Subcutaneous abdominal adipose tissue (tissue), 5 donors: ENCODE measurements at regions not wholly inside any gene's neighbourhood (a gene's known extent, or its start where the extent isn't known, plus 50 kb on each side); places are given as distances from the start of the nearest gene placed in this dataset.
A peak's percentile ranks its signal among the peaks of the same experiment; 100 is the strongest.

Experiments
- H3K27ac ChIP-seq: one replicate; pipeline ENCODE4 v1.7.0; 2013; ENCODE audit warnings: low read depth, mild to moderate bottlenecking, inconsistent platforms, low read length, moderate library complexity
- H3K27me3 ChIP-seq, 5 donors: one replicate each; pipeline ENCODE4 v1.7.0; 2013; ENCODE audit warnings: low read length in 5 of 5, inconsistent platforms in 1 of 5; ENCODE audit not compliant: control insufficient read depth in 5 of 5, insufficient read depth in 4 of 5
- H3K36me3 ChIP-seq, 5 donors: one replicate each; pipeline ENCODE4 v1.7.0; 2013; ENCODE audit warnings: low read length in 5 of 5; ENCODE audit not compliant: control insufficient read depth in 5 of 5, insufficient read depth in 5 of 5
- H3K4me1 ChIP-seq, 5 donors: one replicate each; pipeline ENCODE4 v1.7.0; 2013; ENCODE audit warnings: low read length in 5 of 5, mild to moderate bottlenecking in 3 of 5, moderate library complexity in 1 of 5; ENCODE audit not compliant: control insufficient read depth in 5 of 5, insufficient read depth in 5 of 5
- H3K4me3 ChIP-seq, 5 donors: one replicate each; pipeline ENCODE4 v1.7.0; 2013; ENCODE audit warnings: low read length in 5 of 5, low read depth in 1 of 5
- H3K9ac ChIP-seq, 5 donors: one replicate each; pipeline ENCODE4 v1.7.0; 2013; ENCODE audit warnings: low read length in 5 of 5, mild to moderate bottlenecking in 4 of 5, moderate library complexity in 3 of 5
- H3K9me3 ChIP-seq, 5 donors: one replicate each; pipeline ENCODE4 v1.7.0; 2013; ENCODE audit warnings: low read length in 5 of 5; ENCODE audit not compliant: control insufficient read depth in 5 of 5
- donor health status: healthy.
- donor health status: healthy.
- donor health status: healthy.
- donor health status: healthy.
- donor health status: healthy.

DNA sequence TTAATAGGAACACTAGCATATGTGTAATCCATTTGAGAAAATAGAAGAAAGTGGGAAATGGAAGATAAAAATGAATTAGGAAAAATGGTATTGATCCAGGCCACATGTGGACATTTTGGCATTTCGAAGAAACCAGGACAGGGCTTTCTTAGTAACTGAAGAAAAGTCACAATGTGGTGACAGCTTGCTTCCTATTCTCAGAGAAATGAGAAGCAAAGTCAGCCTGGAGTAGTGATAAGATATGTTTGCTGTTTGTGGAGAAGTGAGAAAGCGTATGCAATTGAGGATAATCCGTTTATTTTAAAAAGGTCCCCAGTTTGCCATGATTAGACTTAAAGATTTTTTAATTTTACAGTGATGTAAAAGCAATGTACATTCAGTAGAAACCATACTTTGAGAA lies 127.9 kb downstream of the SLITRK6 start:
- no peak overlapping the region for H3K4me3 ChIP-seq
- H3K9me3 ChIP-seq: peaks cover 3 to 15% (median 13%) of the 10 kb centered on the region in 5 donors
- no peaks in the 10 kb centered on the region for H3K36me3 ChIP-seq
- no peaks in the 10 kb centered on the region for H3K4me1 ChIP-seq
- H3K27me3 ChIP-seq: no peaks in the 10 kb centered on the region
- no peak overlapping the region for H3K27ac ChIP-seq
- H3K9ac ChIP-seq: no peak overlapping the region

DNA sequence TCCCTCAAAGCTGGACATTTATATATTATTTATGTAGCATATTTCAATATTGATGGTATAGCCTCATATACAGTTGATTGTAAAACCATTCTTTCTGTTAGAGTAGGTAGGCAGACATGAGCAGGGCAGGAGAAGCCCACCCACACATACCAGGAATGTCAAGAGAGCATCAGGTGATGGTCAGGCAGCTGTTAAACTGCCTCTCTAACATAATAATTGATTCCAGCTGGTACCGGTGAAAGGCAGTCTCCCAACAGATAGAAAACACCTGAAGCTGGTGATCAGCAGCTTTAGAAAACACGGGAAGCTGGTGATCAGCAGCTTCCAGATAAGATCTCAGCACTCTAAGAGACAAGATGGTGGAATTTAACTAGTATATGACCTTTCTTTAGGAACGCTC lies 132.9 kb downstream of the SLITRK6 start:
- H3K36me3 ChIP-seq: no peaks in the 10 kb centered on the region
- no peaks in the 10 kb centered on the region for H3K9me3 ChIP-seq
- no peak overlapping the region for H3K4me3 ChIP-seq
- no peaks in the 10 kb centered on the region for H3K4me1 ChIP-seq
- no peak overlapping the region for H3K9ac ChIP-seq
- H3K27me3 ChIP-seq: no peaks in the 10 kb centered on the region
- no peak overlapping the region for H3K27ac ChIP-seq

GRCh38 chr13:85665286-85665685 lies 133.9 kb downstream of the SLITRK6 start:
- Histone ChIP-seq H3K9ac (no peak overlapping the region), H3K36me3 (no peaks in the 10 kb centered on the region), H3K27me3 (no peaks in the 10 kb centered on the region), H3K27ac (no peak overlapping the region), H3K4me3 (peak overlapping the region in 1 of 5 donors; percentile 18), H3K9me3 (peaks cover 0 to 2% (median 0%) of the 10 kb centered on the region in 5 donors), H3K4me1 (no peaks in the 10 kb centered on the region)

DNA sequence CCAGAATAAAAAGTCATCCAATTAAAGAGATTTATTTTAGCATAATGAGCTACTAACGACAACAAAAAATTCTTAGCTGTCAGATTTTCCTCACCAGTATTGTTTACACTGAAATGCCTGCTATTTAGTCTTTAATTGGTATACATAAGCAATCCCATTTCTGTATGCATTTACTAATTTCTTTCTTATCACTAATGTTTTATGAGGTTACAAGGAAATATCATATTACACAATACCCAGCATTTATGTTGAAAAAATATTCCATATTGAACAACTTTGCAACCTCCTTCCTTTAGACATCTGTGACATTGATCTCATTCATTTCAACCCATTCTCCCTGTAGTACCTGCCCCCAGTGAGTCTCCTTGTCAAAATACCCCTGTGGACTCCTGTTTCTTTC lies 135.4 kb downstream of the SLITRK6 start:
- H3K36me3 ChIP-seq: no peaks in the 10 kb centered on the region
- no peak overlapping the region for H3K27ac ChIP-seq
- H3K4me1 ChIP-seq: peaks cover 0 to 11% (median 3%) of the 10 kb centered on the region in 5 donors
- no peaks in the 10 kb centered on the region for H3K27me3 ChIP-seq
- no peak overlapping the region for H3K4me3 ChIP-seq
- no peak overlapping the region for H3K9ac ChIP-seq
- H3K9me3 ChIP-seq: peaks cover 0 to 2% (median 0%) of the 10 kb centered on the region in 5 donors

GRCh38 chr13:85662186-85662585 lies 137.0 kb downstream of the SLITRK6 start:
- Histone ChIP-seq H3K36me3 (no peaks in the 10 kb centered on the region), H3K27ac (no peak overlapping the region), H3K4me3 (no peak overlapping the region), H3K27me3 (no peaks in the 10 kb centered on the region), H3K9ac (no peak overlapping the region), H3K9me3 (peaks cover 0 to 2% (median 0%) of the 10 kb centered on the region in 5 donors), H3K4me1 (peaks cover 0 to 11% (median 3%) of the 10 kb centered on the region in 5 donors)

- Histone ChIP-seq H3K4me3 (no peak overlapping the region), H3K9me3 (peaks cover 0 to 2% (median 0%) of the 10 kb centered on the region in 5 donors), H3K9ac (no peak overlapping the region), H3K36me3 (no peaks in the 10 kb centered on the region), H3K4me1 (peaks cover 0 to 11% (median 3%) of the 10 kb centered on the region in 5 donors), H3K27ac (no peak overlapping the region), H3K27me3 (no peaks in the 10 kb centered on the region)
Observed at GRCh38 chr13:85661675-85662074, 137.5 kb downstream of the SLITRK6 start.

- Histone ChIP-seq H3K9me3 (peaks cover 0 to 2% (median 0%) of the 10 kb centered on the region in 5 donors), H3K9ac (no peak overlapping the region), H3K4me3 (no peak overlapping the region), H3K27me3 (no peaks in the 10 kb centered on the region), H3K4me1 (peaks cover 0 to 11% (median 3%) of the 10 kb centered on the region in 5 donors), H3K36me3 (no peaks in the 10 kb centered on the region), H3K27ac (no peak overlapping the region)
Observed at GRCh38 chr13:85659493-85659892, 139.7 kb downstream of the SLITRK6 start.

DNA sequence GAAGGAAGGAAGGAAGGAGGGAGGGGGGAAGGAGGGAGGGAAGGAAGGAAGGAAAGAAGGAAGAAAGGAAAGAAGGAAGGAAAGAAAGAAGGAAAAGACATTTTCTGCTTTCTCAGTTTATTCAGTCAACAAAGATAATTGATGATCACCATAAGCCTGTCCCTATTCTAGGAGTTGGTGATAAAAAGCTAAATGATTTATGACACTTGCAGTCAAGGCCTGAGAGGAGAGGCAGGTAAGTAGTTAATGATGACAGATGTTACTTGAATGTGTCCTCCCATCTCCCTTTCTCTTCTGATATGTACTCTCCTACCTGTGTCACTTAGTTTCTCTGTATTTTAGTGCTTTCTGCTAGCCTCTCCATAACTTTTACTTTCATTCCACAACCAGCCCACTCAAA lies 141.3 kb downstream of the SLITRK6 start:
- Histone ChIP-seq H3K36me3 (no peaks in the 10 kb centered on the region), H3K27ac (no peak overlapping the region), H3K4me1 (peaks cover 0 to 11% (median 3%) of the 10 kb centered on the region in 5 donors), H3K4me3 (no peak overlapping the region), H3K27me3 (no peaks in the 10 kb centered on the region), H3K9me3 (peaks cover 0 to 2% (median 0%) of the 10 kb centered on the region in 5 donors), H3K9ac (no peak overlapping the region)

- Histone ChIP-seq H3K27ac (no peak overlapping the region), H3K27me3 (no peaks in the 10 kb centered on the region), H3K4me1 (peaks cover 0 to 16% (median 3%) of the 10 kb centered on the region in 5 donors)
Observed at GRCh38 chr13:85655040-85655439, 144.2 kb downstream of the SLITRK6 start.

GRCh38 chr13:85654227-85654626 lies 145.0 kb downstream of the SLITRK6 start:
- no peaks in the 10 kb centered on the region for H3K36me3 ChIP-seq
- H3K9ac ChIP-seq: no peak overlapping the region
- no peaks in the 10 kb centered on the region for H3K27me3 ChIP-seq
- H3K4me1 ChIP-seq: peaks cover 0 to 8% (median 0%) of the 10 kb centered on the region in 5 donors
- H3K27ac ChIP-seq: no peak overlapping the region
- H3K9me3 ChIP-seq: no peaks in the 10 kb centered on the region
- no peak overlapping the region for H3K4me3 ChIP-seq

More at GRCh38 chr13:85655040-85655439, 144.2 kb downstream of the SLITRK6 start:
- Histone ChIP-seq H3K36me3 (no peaks in the 10 kb centered on the region), H3K4me3 (no peak overlapping the region), H3K9me3 (no peaks in the 10 kb centered on the region), H3K9ac (no peak overlapping the region)

DNA sequence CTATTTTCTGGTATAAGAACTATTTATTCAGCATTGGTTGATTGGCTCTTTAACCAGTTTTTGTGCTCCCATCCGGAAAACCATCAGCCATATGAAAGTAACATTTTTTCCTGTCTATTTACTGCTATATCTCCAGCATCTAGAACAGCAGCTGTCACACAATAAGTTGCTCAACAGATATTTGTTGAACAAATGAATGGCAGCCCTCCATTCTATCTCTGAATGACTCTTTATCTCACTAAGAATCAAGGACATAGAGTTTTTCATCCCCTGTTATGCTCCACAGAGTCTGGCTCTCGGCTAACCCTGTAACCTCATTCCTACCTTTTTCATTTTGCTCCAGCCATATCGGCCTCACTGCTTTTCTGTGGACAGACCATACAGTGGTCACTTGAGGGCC lies 145.5 kb downstream of the SLITRK6 start:
- Histone ChIP-seq H3K27me3 (no peaks in the 10 kb centered on the region), H3K9me3 (no peaks in the 10 kb centered on the region)

More for the DNA sequence above, 145.5 kb downstream of the SLITRK6 start:
- peaks cover 0 to 6% (median 0%) of the 10 kb centered on the region in 5 donors for H3K4me1 ChIP-seq
- H3K9ac ChIP-seq: no peak overlapping the region
- no peaks in the 10 kb centered on the region for H3K36me3 ChIP-seq
- no peak overlapping the region for H3K27ac ChIP-seq
- H3K4me3 ChIP-seq: no peak overlapping the region
